Superior temporal gyrus (tissue), 1 donor: ENCODE measurements at regions not wholly inside any gene's neighbourhood (a gene's known extent, or its start where the extent isn't known, plus 50 kb on each side); places are given as distances from the start of the nearest gene placed in this dataset.
"Not testable (repeated sequence)": the region's sequence is repeated elsewhere in the genome, so short reads cannot be mapped to it uniquely, and the experiment has no call there.

Experiments
- DNase-seq: peaks from one replicate; pipeline ENCODE4 v3.0.0-alpha.2; 2016; ENCODE audit errors: extremely low spot score

DNA sequence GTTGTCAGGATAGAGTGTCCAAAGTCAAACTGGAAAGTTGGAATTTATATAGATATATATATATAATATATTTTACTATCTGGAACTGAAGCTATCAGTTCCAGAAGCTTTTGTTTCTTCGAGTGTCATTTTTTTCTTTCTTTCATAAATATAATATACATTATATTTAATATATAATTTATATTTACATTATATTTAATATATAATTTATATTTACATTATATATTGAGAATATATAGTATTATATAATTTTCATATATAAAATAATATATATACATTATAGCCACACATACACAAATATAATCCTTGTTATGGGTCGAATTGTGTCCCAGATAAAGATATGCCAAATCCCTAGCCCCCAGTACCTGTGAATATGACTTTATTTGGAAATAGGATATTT lies 842.3 kb upstream of the LRRC4C start:
- DNase-seq, result no peak

GRCh38 chr11:42311514-42311913 lies 852.1 kb upstream of the LRRC4C start:
- no peak for DNase-seq

DNA sequence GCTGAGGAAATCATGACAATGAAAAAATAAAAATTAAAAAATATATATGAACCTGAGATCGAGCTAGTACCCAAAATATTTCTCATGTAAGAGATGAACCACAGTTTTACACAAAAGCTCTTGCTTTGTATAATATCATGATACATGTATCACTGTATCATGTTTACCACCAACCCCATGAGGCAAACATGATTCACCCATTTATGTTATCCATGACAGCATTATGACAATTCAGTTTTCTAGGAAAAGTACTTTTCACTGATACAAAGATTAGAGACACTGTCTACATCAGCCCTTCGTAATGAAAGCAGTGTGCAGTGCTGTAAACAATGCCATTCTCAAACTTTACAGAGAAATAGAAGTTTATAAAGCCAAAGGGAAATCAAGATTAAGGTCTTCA lies 852.5 kb upstream of the LRRC4C start:
- no peak for DNase-seq

GRCh38 chr11:42315267-42315666 lies 855.8 kb upstream of the LRRC4C start:
- no peak for DNase-seq

DNA sequence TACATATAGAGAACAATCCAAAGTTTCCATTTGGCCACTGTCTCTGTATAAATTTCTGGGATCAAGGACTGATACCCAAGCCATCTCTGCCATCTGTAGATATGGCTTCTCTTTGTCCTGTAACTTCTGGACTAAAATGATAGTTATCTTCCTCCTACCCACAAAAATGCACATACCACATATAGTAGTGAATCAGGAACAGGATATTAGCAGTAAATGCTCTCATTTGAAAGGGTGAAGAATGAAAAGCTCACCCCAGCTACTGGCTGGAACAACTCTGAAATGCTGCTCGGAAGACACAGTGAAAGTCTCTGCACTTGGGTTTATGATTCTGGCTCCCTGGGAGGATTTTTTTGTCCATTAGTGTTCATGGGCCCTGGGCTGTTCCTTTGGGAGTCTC lies 856.4 kb upstream of the LRRC4C start:
- no peak for DNase-seq

GRCh38 chr11:42319921-42320320 lies 860.5 kb upstream of the LRRC4C start:
- DNase-seq, result no peak

DNA sequence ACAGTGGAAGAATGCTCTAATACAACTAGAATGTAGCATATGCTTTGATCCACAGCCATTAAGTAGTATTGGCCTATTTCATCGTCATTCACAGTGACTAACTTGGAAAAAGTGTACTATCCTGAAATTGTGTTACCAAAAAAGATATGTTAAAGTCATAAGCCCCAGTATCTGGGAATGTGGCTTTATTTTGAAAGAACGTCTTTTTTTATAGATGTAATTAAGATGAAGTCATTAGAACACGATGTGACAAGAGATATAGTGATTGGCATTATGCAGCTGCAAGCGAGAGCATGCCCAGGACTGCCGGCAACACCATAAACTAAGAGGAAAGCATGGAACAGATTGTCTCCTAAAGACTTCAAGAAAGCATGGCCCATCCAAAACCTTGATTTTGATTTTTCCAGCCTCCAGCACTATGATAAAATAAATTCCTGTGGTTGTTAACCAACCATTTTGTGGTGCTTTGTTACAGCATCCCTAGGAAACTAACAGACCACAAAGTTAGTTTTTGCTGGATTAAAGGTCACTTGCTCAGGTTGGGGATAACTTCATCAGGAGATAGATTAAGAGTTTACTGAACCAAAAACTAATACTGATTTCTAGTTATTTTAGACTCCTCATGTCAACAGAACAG lies 870.6 kb upstream of the LRRC4C start:
- no peak for DNase-seq

GRCh38 chr11:42337786-42338455 lies 878.5 kb upstream of the LRRC4C start:
- no peak for DNase-seq

DNA sequence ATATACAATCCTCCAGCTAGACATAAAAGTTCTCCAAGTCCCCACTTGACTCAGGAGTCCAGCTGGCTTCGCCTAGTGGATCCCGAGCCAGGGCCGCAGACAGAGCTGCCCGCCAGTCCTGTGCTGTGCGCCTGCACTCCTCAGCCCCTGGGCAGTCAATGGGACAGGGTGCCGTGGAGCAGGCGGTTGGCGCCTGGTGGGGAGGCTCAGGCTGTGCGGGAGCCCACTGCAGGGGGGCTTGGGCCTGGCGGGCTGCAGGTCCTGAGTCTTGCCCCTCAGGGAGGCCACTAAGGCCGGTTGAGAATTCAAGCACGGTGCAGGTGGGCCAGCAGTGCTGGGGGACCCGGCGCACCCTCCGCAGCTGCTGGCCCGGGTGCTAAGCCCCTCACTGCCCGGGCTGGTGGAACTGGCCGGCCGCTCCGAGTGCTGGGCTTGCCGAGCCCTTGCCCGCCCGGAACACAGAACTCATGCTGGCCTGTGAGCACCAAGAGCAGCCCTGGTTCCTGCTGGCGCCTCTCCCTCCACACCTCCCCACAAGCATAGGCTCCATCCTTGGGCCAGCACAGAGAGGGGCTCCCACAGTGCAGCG lies 884.8 kb upstream of the LRRC4C start:
- no peak for DNase-seq

- no peak for DNase-seq
These were observed 886.5 kb upstream of the LRRC4C start for GRCh38 chr11:42345933-42346332.

- no peak for DNase-seq
These were observed 904.2 kb upstream of the LRRC4C start for GRCh38 chr11:42363701-42364100.

DNA sequence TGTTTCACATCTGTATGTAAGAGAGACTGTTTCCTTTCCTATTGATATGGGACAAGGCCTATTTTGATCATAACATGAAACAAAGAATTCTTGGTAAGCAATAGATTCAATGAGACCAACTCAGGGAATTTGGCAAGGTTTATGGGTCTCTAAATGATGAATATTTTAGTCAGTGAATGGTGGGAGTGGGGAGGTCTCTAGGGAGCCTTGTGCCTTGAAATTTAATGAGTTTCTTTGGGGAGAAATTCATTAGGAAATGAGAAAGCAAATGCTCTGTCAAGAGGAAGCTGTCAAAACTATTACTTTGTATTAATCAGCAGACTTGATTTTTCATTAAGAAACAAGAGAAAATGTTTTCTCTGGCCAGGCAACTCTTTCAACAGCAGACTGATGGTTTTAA lies 921.7 kb upstream of the API5 start:
- no peak for DNase-seq

- DNase-seq, result no peak
These were observed 914.3 kb upstream of the API5 start for GRCh38 chr11:42397483-42397882.

GRCh38 chr11:42407341-42407740 lies 904.5 kb upstream of the API5 start:
- DNase-seq, result peak; percentile 63

- DNase-seq, result no peak
These were observed 901.4 kb upstream of the API5 start for GRCh38 chr11:42410251-42410955.

- DNase-seq, result no peak
These were observed 899.2 kb upstream of the API5 start for GRCh38 chr11:42412590-42412989.

- DNase-seq, result no peak
These were observed 894.1 kb upstream of the API5 start for GRCh38 chr11:42417691-42418090.

GRCh38 chr11:42422090-42422489 lies 889.7 kb upstream of the API5 start:
- no peak for DNase-seq

GRCh38 chr11:42434911-42435310 lies 876.9 kb upstream of the API5 start:
- not testable (repeated sequence) for DNase-seq

DNA sequence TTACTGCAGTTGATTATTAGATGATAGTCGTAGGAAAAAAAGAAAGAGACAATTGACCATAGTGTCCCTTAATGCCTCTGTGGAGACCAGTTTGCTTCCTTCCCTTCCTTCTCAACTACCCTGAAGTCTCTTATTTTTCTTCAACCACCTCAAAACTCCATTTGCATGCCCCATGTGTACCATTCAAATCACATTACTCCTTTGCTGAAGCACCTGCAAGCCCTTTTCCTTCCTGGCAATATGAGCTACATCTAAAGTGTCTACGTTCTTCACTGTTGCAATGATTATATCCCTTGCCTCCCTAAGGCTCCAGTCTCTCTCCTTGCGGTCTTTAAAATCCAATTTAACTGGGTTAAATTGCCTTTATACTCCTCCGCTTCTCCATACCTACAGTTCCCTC lies 867.4 kb upstream of the API5 start:
- DNase-seq, result no peak

- DNase-seq, result no peak
These were observed 849.1 kb upstream of the API5 start for GRCh38 chr11:42462558-42463310.

DNA sequence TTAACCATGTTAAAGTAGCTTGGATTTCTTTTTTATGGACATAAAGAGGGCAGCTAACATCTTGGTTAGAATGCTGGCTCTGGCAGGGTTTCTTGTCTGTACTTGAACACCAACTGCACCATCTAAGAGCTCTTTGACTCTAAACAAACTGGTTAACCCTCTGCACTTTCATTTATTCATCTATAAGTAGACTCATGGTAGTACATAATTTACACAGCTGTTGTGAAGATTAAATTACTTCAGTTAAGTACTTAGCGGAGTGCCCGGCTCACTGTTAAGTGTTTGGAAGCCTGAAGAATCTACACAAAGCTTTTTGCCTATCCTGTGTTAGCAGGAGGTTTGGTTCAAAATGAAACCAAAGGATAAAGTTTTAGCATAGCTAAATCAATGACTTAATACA lies 846.2 kb upstream of the API5 start:
- DNase-seq, result no peak
